A673 (cell line): ENCODE measurements at regions not wholly inside any gene's neighbourhood (a gene's known extent, or its start where the extent isn't known, plus 50 kb on each side); places are given as distances from the start of the nearest gene placed in this dataset.
"Not testable (repeated sequence)": the region's sequence is repeated elsewhere in the genome, so short reads cannot be mapped to it uniquely, and the experiment has no call there.

Experiments used
- BruUV-seq: library from RNA; stranded (reverse); fragments of 400-500 nt; replicated peaks from 2 replicates; lab custom pipeline; 2021; lab: Mats Ljungman, UMichigan
- CTCF ChIA-PET: fragments of 300-600 bp; sonication (Branson Sonifier 250); formaldehyde crosslinking; loops from one replicate; lab custom pipeline; 2022; ENCODE audit warnings: antibody characterized with exemption; lab: Charles Lee
- POLR2A ChIA-PET: fragments of 300-600 bp; sonication (Branson Sonifier 250); formaldehyde crosslinking; loops from one replicate; lab custom pipeline; 2022; ENCODE audit warnings: antibody characterized with exemption; ENCODE audit not compliant: low non-redundant PET; lab: Charles Lee
- DNase-seq: peaks from one replicate; pipeline ENCODE4 v3.0.0-alpha.2; 2015; ENCODE audit warnings: low spot score
- H3K27ac ChIP-seq: fragments of 200-600 bp; sonication (generic); 2 replicates; pipeline ENCODE4 v1.5.1; 2016; ENCODE audit warnings: mixed run types, low read depth, mild to moderate bottlenecking, mixed read lengths, antibody characterized with exemption, low read length; ENCODE audit not compliant: poor library complexity, severe bottlenecking
- H3K27me3 ChIP-seq: fragments of 200-600 bp; sonication (generic); replicated peaks from 2 replicates; pipeline ENCODE4 v1.6.1; 2017; ENCODE audit warnings: mixed run types, low read depth, mild to moderate bottlenecking, mixed read lengths, antibody characterized with exemption, low read length; ENCODE audit not compliant: insufficient read depth, poor library complexity
- H3K36me3 ChIP-seq: fragments of 200-600 bp; sonication (generic); 2 replicates; pipeline ENCODE4 v1.6.1; 2016; ENCODE audit warnings: mixed run types, mild to moderate bottlenecking, mixed read lengths, antibody characterized with exemption, low read length; ENCODE audit not compliant: insufficient read depth, poor library complexity, severe bottlenecking
- H3K4me1 ChIP-seq: fragments of 200-600 bp; sonication (generic); 2 replicates; pipeline ENCODE4 v1.6.1; 2017; ENCODE audit warnings: mixed run types, mild to moderate bottlenecking, mixed read lengths, antibody characterized with exemption, low read length; ENCODE audit not compliant: insufficient read depth, poor library complexity, severe bottlenecking
- H3K4me3 ChIP-seq: fragments of 200-600 bp; sonication (generic); 2 replicates; pipeline ENCODE4 v1.5.1; 2016; ENCODE audit warnings: low read depth, mixed run types, mild to moderate bottlenecking, mixed read lengths, low read length; ENCODE audit not compliant: poor library complexity, severe bottlenecking
- H3K9me3 ChIP-seq: fragments of 200-600 bp; sonication (generic); 2 replicates; pipeline ENCODE4 v1.6.1; 2016; ENCODE audit warnings: mixed run types, low read depth, mild to moderate bottlenecking, mixed read lengths, antibody characterized with exemption, low read length; ENCODE audit not compliant: poor library complexity, severe bottlenecking
- EZH2 ChIP-seq: fragments of 200-600 bp; sonication (generic); IDR thresholded peaks from 2 replicates; pipeline ENCODE4 v1.6.1; 2017; ENCODE audit warnings: borderline replicate concordance, low read depth, mild to moderate bottlenecking, mixed read lengths, antibody characterized with exemption, low read length; ENCODE audit not compliant: poor library complexity, severe bottlenecking
- intact Hi-C: fragments of 100-400 bp; cut with micrococcal nuclease; formaldehyde crosslinking; loops from one replicate; pipeline ENCODE4 v1.10.0; 2022; ENCODE audit not compliant: unreplicated experiment
- TF ChIP-seq, protein P1 (sequence below): fragments of 300-800, 200-600 bp; sonication (generic); conservative IDR thresholded peaks from 2 replicates; pipeline ENCODE4 v1.5.1; 2017; ENCODE audit warnings: low read depth, mild to moderate bottlenecking, antibody characterized with exemption, low read length, moderate library complexity, mixed read lengths

DNA sequence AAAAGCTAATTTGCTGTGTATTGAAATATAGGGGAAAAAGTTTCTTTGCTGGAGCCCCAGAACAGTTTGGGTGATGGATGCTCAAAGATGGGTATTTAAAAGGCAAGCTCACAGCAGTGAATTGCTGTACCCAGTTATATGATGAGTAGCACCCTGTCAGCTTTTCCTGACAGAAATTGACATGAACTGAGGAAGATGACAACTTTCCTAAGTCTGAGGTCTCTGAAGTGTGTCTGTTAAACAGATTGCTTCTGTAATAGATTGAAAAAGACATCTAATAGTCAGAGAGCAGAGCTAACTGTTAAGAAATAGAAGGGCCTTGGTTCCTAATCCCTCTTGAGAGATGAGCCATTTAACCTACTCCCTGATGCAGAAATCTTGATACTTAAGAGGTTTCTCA, 1278.0 kb upstream of the ALCAM start:
- POLR2A ChIA-PET, result no interaction called here
- no peaks in the 10 kb centered on the region for H3K27me3 ChIP-seq
- no peak overlapping the region for H3K27ac ChIP-seq
- BruUV-seq, result no TSS peak
- no peaks in the 10 kb centered on the region for H3K36me3 ChIP-seq
- H3K9me3 ChIP-seq, result no peaks in the 10 kb centered on the region
- intact Hi-C loops, result no loop called here
- H3K4me3 ChIP-seq, result no peak overlapping the region
- DNase-seq, result no peak
- TF ChIP-seq, protein P1, sequence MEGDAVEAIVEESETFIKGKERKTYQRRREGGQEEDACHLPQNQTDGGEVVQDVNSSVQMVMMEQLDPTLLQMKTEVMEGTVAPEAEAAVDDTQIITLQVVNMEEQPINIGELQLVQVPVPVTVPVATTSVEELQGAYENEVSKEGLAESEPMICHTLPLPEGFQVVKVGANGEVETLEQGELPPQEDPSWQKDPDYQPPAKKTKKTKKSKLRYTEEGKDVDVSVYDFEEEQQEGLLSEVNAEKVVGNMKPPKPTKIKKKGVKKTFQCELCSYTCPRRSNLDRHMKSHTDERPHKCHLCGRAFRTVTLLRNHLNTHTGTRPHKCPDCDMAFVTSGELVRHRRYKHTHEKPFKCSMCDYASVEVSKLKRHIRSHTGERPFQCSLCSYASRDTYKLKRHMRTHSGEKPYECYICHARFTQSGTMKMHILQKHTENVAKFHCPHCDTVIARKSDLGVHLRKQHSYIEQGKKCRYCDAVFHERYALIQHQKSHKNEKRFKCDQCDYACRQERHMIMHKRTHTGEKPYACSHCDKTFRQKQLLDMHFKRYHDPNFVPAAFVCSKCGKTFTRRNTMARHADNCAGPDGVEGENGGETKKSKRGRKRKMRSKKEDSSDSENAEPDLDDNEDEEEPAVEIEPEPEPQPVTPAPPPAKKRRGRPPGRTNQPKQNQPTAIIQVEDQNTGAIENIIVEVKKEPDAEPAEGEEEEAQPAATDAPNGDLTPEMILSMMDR, result no peak
- TF ChIP-seq EZH2, result no peak
- CTCF ChIA-PET, result no interaction called here
- H3K4me1 ChIP-seq, result no peaks in the 10 kb centered on the region

DNA sequence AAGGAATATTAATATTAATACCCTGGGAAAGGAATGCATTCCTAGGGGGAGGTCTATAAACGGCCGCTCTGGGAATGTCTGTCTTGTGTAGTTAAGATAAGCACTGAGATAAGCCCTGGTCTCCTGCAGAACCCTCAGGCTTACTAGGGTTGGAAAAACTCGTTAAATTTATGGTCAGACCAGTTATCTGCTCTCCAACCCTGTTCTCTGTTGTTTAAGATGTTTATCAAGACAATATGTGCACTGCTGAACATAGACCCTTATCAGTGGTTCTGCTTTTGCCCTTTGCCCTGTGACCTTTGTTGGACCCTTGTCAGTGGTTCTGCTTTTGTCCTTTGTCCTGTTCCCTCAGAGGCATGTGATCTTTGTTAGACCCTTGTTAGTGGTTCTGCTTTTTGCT, 1276.7 kb upstream of the ALCAM start:
- H3K4me1 ChIP-seq, CTCF ChIA-PET, H3K27ac ChIP-seq, POLR2A ChIA-PET, intact Hi-C loops, DNase-seq, H3K27me3 ChIP-seq, H3K4me3 ChIP-seq, H3K9me3 ChIP-seq, BruUV-seq, H3K36me3 ChIP-seq: not testable (repeated sequence)

DNA sequence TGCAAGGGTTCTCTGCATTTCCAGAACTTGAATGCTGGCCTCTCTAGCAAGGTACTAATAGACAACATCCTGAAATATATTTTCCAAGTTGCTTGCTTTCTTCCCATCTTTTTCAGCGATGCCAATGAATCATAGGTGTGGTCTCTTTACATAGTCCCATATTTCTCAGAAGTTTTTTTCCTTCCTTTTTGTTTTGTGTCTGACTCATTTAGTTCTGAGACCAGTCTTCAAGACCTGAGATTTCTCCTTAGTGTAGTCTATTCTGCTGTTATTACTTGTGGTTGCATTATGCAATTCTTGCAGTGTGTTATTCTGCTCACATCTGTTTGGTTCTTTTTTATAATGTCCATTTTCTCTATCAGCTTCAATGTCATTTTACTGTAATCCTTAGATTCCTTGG, 1265.0 kb upstream of the ALCAM start:
- ChIA-PET CTCF (interaction anchor here (1.4 kb wide), 1 partner anchor 89 kb away, joined by 4 read pairs; no protein-coding TSS in a partner anchor), POLR2A (no interaction called here)
- no peak for TF ChIP-seq EZH2
- TF ChIP-seq, protein P1, result no peak
- Histone ChIP-seq H3K4me1 (no peaks in the 10 kb centered on the region), H3K27me3 (no peaks in the 10 kb centered on the region), H3K27ac (no peak overlapping the region), H3K36me3 (no peaks in the 10 kb centered on the region), H3K9me3 (no peaks in the 10 kb centered on the region), H3K4me3 (no peak overlapping the region)
- intact Hi-C loops, result loop anchor here (10.0 kb wide), 2 partner anchors 363 to 1263 kb away; partner anchors contain the start of gene ALCAM
- no TSS peak for BruUV-seq
- no peak for DNase-seq

DNA sequence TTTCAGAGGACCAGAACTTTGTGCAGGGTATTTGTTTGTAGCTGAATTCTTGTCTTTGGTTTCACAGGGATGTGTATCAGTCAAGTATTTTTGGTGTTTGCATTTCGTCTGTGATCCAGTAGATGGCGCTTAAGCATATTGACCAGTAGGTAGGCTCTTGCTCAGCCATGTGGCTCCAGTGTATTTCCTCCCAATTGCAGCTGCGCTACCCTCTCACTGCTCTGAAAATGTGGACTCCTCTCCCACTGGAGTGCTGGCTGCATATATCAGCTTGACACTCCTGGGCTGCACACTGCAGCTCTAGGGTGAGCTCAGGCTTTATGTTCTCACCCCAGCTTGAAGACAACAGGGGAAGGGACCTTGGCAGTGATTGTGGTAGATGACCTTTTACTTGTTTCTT, 1264.3 kb upstream of the ALCAM start:
- no peaks in the 10 kb centered on the region for H3K36me3 ChIP-seq
- BruUV-seq, result no TSS peak
- H3K27me3 ChIP-seq, result no peaks in the 10 kb centered on the region
- no peak overlapping the region for H3K4me3 ChIP-seq
- intact Hi-C loops, result loop anchor here (10.0 kb wide), 2 partner anchors 362 to 1262 kb away; partner anchors contain the start of gene ALCAM
- TF ChIP-seq, protein P1, result peak; percentile 77
- TF ChIP-seq EZH2, result no peak
- H3K9me3 ChIP-seq, result no peaks in the 10 kb centered on the region
- no peaks in the 10 kb centered on the region for H3K4me1 ChIP-seq
- peak; percentile 80 for DNase-seq
- H3K27ac ChIP-seq, result no peak overlapping the region
- ChIA-PET POLR2A (no interaction called here), CTCF (interaction anchor here (1.4 kb wide), 1 partner anchor 89 kb away, joined by 4 read pairs; no protein-coding TSS in a partner anchor)
